Activated naive CD4-positive, alpha-beta T cell (primary cell): ENCODE measurements at regions not wholly inside any gene's neighbourhood (a gene's known extent, or its start where the extent isn't known, plus 50 kb on each side); places are given as distances from the start of the nearest gene placed in this dataset.

Experiments
- DNase-seq, 4 experiments: peaks; one replicate each; lab custom pipeline; 2025; lab: John Stamatoyannopoulos, UW

DNA sequence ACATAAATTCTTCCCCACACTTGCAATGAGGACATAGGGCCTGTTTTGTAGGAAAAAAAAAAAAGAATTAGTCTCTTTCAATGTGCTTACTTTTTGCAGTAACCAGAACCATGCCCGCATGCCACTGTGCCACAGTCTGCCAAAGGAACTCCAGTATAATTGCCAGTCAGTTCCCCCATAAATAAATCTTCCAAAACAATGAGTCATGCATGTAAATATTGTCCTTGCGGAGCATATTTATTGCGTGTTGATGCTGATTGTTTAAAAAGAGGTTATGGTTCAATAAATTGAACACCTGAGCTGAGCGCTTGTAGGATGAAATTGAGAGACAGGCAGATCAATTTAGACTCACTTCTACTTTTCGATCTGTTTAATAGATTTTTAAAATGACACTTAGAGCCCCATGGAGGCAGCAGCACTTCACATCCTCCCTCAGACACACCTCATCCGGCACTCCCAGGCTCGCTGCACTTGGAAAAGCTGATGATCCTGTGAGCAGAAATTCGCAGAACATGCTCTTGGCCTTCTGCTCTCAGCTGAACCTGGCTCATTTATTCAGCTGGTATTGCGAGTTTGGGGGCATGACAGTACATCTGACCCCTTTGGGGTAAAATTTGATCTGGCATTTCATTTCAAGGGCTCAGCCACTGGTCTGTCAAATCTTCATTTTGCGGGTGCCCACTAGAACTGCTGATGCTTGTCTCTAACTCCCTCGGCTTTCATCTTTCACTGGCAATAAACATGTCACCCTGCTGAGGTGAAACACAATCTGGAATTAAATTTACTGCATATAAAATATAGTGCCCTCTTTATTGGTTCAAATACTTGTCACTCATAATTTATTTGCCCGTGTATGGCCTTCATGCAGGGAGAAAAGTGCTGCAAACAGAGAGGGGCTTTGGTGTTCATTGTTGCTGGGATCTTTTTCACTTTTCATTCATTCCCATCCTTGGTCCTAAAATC lies 371.1 kb upstream of the POU3F2 start:
- no peak for DNase-seq

DNA sequence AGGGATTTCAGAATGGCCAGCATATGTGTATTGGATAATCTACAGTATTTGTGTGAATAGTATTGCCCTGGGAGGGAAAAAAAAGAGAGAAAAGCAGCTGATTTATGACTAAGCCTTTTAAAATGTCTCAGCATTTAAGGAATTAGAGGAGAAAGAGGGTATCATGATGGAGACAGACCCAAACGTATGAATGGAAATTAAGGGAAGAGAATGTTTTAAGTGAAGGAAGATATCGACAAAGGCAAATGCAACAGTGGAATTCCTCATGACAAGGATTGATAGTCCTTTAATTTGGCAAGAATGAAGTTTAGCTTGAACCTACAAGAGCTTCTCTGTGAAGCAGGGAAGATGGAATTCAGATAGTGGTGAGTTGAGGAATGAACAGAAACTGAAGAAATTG lies 367.3 kb upstream of the POU3F2 start:
- DNase-seq = no peak

DNA sequence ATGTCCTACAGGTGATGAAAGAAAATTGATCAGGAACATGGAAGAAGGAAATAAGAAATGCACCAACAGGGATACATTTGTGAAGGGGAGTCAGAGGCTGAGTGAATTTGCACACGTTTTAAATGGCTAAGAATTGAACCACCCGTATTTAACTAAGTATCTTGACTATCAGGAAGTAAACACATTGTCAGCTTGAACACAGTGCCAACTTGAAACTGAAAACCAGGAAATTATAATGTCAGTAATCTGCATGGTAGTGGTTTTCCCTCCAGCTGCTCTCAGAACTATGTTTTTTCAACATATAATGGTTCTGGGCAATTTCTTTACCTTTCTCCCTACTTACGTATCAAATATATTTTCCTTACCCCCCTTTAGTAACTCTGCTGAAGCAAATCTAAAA lies 366.5 kb upstream of the POU3F2 start:
- no peak for DNase-seq

DNA sequence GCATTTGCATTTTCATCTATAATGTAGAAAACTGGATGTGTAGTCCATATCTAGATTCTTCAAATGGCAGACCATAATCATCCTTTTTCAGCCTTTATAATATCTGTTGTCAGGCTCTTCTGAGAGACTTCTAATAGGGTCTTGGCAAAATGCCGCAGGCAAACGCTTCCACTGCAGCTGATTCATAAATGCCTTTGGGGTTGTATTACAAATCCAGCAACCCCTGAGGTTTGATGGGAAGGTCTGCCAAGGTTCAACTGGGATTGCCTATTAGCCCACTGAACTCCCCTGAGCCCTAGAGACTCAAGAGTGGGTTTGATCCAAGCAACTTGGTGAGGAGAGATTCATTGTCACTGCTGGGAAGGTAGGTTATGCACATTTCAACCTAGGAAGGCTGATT lies 365.2 kb upstream of the POU3F2 start:
- no peak for DNase-seq

DNA sequence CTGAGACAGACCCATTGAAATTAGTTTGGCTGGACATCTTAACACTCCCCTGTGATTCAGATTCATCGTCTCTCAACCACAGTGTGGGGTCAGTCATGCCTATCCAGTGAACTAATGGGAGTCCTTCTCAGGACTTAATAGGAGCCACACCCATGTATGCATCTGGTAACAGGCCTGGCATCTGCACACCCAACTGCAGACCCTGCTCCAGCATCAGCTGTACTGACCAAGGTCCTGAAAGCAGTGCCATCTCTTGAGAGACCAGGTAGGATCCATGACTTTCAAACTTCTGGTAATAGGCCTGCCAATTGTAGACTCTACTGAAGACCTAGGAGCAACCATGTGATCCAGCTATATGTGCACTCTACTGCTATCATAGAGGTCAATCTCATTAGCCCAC lies 363.6 kb upstream of the POU3F2 start:
- DNase-seq = no peak

DNA sequence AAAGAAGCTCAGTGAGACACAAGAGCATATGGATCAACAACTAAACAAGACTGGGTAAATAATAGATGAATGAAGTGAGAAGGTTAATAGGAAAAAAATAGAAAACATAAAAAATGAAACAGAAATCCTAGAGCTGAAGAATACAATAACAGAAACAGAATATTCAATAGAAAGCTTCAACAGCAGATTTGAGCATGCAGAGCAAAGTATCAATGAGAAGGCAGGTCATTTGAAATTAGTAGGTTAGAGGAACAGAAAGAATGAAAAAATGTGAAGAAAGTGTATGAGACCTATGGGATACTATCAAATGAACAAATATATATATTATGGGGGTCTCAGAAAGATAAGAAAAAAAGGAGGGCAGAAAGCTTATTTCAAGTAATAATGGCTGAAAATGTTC lies 362.9 kb upstream of the POU3F2 start:
- DNase-seq = no peak

DNA sequence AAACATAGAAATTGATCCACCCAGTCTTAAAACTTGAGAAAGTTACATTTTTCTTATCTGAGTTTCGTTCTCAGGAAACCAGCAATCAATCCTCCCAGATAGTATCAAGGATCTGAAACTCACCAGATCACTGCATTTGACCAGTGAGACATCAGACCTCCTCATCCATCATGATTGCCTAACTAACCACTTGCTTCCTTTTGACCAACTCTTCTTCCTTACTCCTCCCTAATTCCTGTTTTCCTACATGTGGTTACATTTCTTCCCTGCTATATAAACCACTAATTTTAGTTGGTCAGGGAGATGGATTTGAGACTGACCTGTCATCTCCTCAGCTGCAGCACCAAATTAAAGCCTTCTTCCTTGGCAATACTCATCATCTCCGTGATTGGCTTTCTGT lies 357.1 kb upstream of the POU3F2 start:
- no peak for DNase-seq

DNA sequence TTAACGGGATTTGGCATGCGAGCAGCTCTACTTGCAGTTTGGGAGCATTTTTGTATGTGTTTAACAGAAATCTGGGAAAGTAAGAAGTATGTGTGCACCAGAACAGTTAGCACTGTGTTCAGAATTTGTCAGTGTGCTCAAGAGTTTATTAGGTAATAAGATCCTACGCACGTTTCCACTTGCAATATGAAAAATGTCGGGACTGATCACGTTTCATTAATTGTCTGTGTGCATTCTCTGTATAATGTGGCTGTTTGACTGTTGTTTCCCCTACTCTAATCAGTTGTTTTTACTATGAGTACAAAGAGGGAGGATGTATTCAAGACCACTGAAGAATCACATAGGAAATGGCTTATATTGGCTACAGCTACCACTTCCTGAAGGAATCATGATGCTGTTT lies 349.7 kb upstream of the POU3F2 start:
- DNase-seq = no peak

DNA sequence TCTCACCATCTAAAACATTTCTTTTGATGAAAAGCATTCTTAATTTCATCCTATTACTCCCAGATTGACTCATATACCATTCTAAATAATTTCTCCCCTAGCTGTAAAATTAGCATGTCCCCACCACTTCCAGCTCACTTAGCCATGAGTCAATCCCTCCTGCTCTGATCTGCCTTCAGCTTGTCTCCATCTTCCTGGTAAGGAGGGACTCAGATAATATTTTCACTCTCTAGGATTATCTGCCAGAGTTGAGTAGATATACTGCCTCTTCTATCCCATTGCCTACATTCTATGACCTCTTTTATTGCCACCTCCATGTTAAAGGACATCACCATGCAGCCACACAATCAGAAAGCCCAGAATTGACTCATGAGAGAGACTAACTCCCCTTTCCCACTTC lies 348.8 kb upstream of the POU3F2 start:
- no peak for DNase-seq

DNA sequence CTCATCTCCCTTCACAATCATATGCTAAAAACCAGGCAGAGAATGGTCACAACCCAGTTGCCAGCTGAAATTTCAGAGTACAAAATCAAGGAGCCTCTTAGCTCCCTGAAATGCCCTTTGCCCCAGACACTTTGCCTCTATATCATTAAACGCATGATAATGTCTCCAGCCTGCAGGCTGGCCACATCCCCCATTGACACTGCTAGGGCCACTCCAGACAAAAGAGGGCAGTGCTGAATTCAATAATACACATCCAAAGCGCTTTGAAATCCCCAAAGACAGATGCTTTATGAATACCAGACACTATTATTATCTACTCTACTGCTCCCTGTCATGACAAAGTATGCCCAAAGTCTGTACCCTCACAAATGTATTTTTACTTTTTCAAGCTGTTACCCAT lies 348.3 kb upstream of the POU3F2 start:
- no peak for DNase-seq

DNA sequence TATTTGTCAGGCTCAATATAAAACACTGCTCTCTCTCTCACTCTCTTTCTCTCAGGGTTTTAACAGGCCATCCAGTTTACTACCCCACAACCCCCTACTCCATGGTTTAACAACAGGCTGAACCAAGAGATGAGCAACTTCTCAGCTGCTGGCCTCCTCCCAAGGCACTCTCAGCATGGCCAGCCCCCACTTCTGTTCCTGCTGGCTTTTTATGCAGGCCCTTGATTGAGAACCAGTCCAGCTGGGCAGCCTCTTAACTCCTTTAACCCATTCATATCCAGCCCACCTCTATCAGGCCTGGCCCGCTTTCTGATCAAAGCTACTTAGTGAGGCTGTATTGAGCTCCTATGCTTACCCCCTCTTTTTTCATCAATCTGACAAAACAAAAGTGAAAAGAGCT lies 346.8 kb upstream of the POU3F2 start:
- no peak for DNase-seq

DNA sequence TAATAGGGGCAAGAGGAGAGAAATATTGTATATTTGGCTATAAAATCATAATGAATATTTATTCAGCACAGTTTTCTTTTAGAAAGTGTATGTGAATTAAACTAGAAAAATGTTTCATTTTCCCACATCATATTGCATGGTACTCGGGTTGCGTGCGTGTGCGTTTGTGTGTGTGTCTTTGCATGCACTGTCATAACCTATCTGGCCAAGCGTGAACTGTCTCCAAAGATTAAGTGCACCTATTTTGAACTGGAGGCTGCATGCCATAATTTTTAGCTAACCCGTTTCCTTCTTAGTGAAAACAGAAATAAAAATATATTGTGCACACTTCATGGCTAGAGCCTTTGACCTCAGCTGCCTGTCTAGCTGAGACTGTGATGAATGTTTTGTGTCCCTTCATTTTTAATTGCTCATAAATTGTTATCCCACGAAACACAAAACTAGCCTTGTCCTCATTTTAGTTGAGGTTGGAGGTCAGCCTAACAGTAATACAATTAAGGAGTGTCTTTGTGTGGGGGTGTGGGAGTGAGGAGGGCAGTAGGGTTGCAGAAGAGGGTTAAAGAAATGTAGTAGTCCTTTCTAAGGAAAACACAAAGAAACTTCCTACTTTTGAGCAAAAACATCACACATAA lies 336.1 kb upstream of the POU3F2 start:
- DNase-seq = no peak

DNA sequence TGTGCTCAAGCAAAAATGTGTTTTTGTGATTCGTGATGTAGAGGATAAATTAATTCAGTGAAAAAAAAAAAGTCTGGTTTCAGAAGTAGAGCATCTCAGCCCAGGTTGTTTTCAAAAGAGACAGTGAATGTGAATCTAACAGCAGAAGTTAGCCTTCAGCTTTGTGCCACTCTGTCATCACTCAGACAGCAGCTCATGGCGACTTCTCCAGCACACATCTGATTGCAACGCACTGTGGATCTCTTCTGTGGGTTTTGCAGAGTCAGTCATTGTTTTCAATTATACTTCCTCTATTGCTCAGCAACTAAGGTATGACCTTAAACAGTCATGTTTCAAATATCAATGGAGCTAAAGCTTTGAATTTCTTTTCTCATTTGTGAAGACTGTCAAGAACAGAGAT lies 335.5 kb upstream of the POU3F2 start:
- no peak for DNase-seq

DNA sequence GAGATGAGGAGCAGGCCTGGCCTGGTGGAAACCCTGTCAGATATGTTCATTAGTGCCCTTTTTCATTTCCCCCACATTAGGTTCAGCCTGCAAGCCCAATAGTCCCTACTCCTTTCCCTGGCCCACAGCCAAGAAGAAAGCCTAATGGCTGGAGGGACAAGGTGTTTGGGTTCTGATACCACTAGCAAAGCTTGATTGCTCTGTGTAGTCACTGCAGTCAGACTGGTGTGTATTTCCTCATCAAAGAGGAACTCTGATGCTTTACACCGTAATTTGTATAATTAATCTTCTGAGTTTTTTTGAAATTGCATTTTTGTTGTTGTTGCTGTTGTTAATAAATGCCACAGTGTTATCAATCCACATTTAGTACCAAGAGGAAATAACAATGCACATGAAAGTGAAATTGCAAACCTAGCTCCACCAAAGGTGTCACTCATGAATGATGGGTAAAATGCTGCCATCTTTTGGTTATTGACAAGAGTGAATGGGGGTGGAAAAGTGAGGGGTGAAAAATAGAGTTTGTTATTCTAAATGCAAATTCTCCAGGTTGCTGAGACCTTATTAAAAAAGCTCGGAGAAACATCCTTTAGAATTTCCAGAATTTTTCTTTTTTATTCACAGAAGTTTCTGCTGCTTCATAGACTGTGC lies 320.2 kb upstream of the POU3F2 start:
- DNase-seq = no peak

DNA sequence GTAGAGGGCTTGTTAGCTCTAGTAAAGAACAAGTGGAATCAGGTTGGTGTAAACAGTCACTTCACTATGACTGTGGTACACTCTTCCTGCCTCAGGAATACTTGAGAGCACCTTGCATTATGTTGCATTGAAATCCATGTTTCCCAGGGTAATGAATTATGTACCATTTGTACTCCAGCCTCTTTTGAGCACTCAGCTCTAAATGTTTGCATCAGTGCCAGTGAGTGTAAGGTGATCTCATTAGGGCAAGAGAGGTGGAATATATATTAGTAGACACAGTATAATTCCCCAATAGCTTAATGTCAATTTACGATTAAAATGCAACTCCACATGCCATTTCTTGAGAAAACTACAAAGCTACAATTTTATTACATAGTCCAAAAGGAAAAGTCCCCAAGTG lies 319.6 kb upstream of the POU3F2 start:
- DNase-seq = no peak

DNA sequence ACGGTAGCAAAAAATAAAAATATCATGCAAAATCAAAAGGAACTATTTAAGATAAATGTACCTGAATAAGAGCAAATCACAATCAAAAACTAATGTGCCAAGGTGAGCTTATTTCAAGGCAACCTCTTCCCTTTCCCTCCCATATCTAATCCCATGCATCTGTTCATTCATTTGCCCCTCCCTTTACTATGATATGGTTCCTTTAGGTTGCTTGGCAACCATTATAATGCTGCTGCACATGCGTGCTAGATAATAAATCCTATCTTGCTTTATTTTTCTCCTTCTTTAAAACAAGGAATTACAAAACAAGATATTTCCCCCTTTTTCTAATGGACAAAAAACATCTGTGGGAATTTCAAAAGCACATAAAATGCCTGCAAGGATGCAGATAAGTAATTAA lies 318.2 kb upstream of the POU3F2 start:
- no peak for DNase-seq

DNA sequence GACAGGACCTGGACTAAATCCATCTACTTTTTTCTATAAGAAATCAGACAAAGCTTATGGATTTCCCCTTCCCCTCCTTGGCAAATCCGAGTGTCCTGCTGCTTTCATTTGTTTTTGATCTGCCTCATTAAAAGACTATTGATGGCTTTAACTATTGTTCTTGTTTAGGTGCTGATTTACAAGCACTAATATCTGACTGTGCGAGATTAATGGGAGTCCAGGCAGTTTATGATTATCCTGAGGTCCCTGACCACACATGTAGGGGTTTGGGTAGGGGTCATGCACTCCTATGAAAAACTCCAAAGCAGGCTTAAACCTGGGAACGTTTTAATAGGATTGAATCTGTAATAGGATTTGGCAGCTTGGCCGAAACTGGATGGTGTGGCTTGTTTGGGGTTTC lies 317.5 kb upstream of the POU3F2 start:
- DNase-seq = no peak

DNA sequence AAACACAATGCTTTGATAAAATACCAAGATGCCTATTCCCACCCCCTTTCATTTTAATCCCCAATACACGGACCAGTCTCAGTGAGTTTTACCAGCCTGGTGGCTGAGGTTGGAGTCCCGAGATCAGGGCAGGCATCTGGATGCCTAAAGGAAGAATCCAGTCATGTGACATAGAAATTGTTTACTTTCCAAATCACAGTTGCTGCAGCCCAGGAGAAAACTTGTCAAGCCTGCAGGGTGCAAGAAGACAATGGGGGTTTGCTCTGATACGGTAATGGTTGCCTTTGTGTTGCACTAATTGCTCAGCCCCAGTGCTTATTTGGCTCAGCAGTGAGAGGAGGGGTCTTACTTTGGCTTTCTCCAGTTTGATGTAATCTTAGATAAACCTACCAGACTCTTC lies 308.5 kb upstream of the POU3F2 start:
- DNase-seq = no peak

DNA sequence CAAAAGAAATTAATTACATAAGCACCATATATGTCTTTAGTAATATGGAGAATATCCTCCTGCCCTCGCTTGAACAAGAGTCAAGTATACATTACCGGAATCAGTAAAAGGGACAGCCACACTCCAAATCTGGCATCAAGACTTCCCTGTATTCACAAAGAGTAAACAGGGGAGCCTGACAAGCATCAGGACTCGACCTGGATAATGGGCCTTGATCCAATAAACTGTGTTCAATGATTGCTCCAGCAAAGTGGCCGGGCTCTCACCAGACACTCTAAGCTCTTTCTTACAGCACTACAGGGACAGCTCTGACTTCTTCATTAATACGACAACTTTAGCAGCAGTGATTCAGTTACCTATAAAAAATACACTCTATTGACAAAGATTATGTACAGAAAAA lies 307.9 kb upstream of the POU3F2 start:
- DNase-seq = no peak

DNA sequence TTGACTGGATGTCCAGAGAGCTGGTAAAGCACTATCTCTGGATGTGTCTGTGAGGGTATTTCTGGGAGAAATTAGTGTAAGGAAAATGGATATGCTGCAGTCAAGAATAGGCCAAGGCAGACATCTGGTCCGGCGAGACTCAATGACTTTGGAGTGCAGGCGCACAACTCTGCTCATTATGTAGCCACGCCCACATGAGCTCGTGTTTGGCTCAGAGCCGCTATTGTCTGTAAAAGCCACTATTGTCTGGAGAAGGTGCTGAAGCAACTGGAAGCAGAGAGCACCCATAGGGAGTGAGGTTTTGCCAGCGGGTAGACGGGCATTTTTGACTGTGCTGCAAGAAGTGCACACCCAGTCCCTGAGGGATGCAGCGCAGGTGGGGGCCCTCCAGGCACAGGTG lies 305.0 kb upstream of the POU3F2 start:
- DNase-seq = no peak

DNA sequence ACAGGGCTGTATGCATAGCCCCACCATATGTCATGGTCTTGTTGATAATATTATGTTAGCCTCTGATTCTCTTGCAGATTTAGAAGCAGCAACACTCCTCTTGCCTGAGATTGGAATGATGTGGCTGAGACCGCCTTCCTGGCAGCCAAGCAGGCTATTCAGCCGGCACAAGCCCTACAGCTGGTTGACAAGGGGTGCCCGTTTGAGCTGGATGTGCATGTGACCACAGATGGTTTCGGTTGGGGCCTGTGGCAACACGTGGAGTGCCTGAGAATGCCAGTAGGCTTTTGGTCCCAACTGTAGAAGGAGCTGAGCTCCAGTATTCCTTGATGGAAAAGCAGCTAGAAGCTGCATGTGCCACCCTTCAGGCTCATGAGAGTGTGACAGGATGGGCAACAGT lies 303.6 kb upstream of the POU3F2 start:
- DNase-seq = no peak

DNA sequence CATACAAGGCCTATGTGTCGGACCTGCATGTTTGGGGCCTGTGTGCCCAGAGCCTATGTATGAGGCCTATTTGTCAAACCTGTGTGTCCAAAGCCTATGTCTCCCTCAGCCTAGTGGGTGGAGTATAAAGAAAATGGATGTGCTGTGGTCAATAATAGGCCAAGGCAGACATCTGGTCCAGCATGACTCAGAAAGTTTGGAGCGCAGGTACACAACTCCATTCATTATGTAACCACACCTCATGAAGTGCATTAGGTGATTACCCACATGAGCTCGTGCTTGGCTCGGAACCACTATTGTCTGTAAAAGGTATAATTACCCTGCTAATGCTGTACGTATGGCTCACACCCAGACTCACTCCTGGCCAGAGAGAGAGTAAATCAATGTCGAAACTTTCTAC lies 302.4 kb upstream of the POU3F2 start:
- no peak for DNase-seq

DNA sequence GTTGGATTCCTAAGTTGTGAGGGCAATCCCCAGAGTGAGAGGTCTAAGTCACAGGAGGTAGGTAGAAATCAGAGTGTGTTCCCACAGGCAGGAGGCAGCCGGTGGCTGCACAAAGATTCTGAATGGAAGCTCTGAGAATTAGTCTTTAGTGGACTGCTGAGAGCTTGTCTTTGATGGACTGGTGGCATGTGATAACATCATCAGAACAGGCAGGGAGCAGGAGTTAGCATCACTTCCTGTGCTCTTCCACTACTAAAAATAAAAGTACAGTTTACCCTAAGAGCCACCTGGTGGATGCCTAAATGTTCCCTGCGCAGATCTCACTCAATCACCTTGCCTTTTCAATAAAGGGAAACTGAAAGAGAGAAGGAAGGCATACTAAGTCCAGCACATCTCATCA lies 294.6 kb upstream of the POU3F2 start:
- no peak for DNase-seq
